Fibroblast of lung (primary cell): ENCODE measurements at regions not wholly inside any gene's neighbourhood (a gene's known extent, or its start where the extent isn't known, plus 50 kb on each side); places are given as distances from the start of the nearest gene placed in this dataset.
A peak's percentile ranks its signal among the peaks of the same experiment; 100 is the strongest.

ENCODE experiments used
- DNase-seq, 2 donors: peaks; one replicate each; pipeline versions ENCODE4 v3.0.0 to v3.0.0-alpha.2; 2010; ENCODE audit warnings: low read depth in 2 of 2
- H2AFZ ChIP-seq: 2 replicates; pipeline ENCODE4 v1.5.1; 2012; ENCODE audit warnings: low read length, control low read depth, inconsistent platforms
- H3K27ac ChIP-seq: 2 replicates; pipeline ENCODE4 v1.5.1; 2011; ENCODE audit warnings: low read length, control low read depth; ENCODE audit not compliant: insufficient read depth
- H3K27me3 ChIP-seq: 2 replicates; pipeline ENCODE4 v1.5.1; 2011; ENCODE audit warnings: mild to moderate bottlenecking, low read length; ENCODE audit not compliant: control insufficient read depth, insufficient read depth
- H3K36me3 ChIP-seq: 2 replicates; pipeline ENCODE4 v1.5.1; 2011; ENCODE audit warnings: low read length; ENCODE audit not compliant: control insufficient read depth, insufficient read depth
- H3K4me1 ChIP-seq: 2 replicates; pipeline ENCODE4 v1.5.1; 2011; ENCODE audit warnings: low read length; ENCODE audit not compliant: control insufficient read depth, insufficient read depth; ENCODE audit errors: extremely low read depth
- H3K4me2 ChIP-seq: 2 replicates; pipeline ENCODE4 v1.5.1; 2011; ENCODE audit warnings: low read length, control low read depth; ENCODE audit not compliant: insufficient read depth; ENCODE audit errors: extremely low read depth
- H3K4me3 ChIP-seq, 4 experiments: fragments of 200-600 bp in 1 of 4; sonication (generic) in 1 of 4; replicated peaks in 1 of 4; 2 replicates each; pipeline ENCODE4 v1.5.1; 2011 to 2016; ENCODE audit warnings: low read length in 4 of 4, low read depth in 3 of 4, mild to moderate bottlenecking in 3 of 4, control low read depth in 2 of 4, inconsistent platforms in 1 of 4, mixed read lengths in 1 of 4; ENCODE audit not compliant: insufficient read depth in 1 of 4; ENCODE audit errors: control extremely low read depth in 1 of 4
- H3K79me2 ChIP-seq: 2 replicates; pipeline ENCODE4 v1.5.1; 2012; ENCODE audit warnings: mild to moderate bottlenecking, low read length, inconsistent platforms; ENCODE audit not compliant: control insufficient read depth, insufficient read depth
- H3K9ac ChIP-seq: 2 replicates; pipeline ENCODE4 v1.5.1; 2011; ENCODE audit warnings: mild to moderate bottlenecking, low read length, control low read depth; ENCODE audit not compliant: insufficient read depth
- H3K9me3 ChIP-seq: 2 replicates; pipeline ENCODE4 v1.5.1; 2012; ENCODE audit warnings: low read depth, low read length; ENCODE audit not compliant: control insufficient read depth, insufficient read depth
- H4K20me1 ChIP-seq: 2 replicates; pipeline ENCODE4 v1.5.1; 2011; ENCODE audit warnings: low read length; ENCODE audit not compliant: control insufficient read depth, insufficient read depth; ENCODE audit errors: extremely low read depth
- EZH2 ChIP-seq: IDR thresholded peaks from 2 replicates; pipeline ENCODE4 v1.5.1; 2012; ENCODE audit warnings: low read length, control low read depth, mild to moderate bottlenecking; ENCODE audit errors: missing control alignments
- TF ChIP-seq, protein P1 (sequence below), 2 donors: IDR thresholded peaks in 1 of 2; conservative IDR thresholded peaks in 1 of 2; 1 replicate in 1 of 2; 2 replicates in 1 of 2; pipeline ENCODE4 v1.5.1; 2011 to 2012; ENCODE audit warnings: low read length in 2 of 2, control low read depth in 1 of 2, inconsistent platforms in 1 of 2, low read depth in 1 of 2, mild to moderate bottlenecking in 1 of 2

DNA sequence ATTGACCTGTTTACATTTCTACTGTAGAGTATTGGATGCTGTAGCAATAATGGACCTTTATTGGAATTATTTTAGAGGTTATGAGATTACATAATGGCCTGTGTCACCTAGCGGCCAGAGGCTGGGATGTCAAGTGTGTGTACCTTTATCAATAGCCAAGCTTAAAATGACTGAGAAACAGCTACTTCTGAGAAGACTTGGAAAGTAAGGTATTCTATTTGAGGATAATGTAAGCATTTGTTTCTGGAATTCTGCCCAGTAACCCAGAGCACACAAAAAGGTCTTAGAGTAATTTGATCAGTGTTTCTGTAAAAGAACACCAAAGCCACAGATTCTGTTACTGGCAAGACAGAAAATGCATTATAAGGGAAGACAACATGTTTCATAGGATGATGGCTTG, 116.8 kb downstream of the MACIR start:
- DNase-seq, result peak; percentile 82 to 86
- H2AFZ ChIP-seq, result no peak overlapping the region

DNA sequence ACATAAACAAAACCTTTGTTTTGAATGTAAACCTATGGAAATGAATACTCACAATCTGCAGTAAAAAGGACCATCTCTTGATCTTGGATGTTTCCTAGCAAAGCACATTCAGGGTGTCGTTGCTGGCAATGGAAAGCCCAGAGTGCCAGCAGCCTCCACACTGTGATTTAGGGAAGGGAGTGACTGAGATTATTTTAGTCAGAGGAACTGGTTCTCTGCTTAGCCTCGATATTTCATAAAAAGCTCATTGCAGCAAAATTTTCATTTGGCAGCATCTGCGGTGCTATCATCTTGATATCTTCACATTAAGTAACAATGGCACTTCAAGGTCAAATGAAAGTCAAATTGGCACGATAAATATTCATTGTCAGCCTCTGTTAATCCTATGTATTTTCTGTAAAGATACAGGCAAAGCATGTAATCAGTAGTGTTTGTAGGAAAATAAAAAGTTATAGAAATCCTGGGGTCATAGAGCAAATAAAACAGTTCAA, 116.0 kb downstream of the MACIR start:
- H3K9ac ChIP-seq, result no peak overlapping the region
- H3K27ac ChIP-seq, result no peak overlapping the region
- no peak overlapping the region for H3K4me2 ChIP-seq
- no peak overlapping the region for H2AFZ ChIP-seq
- no peaks in the 10 kb centered on the region for H3K4me1 ChIP-seq
- no peak for DNase-seq
- no peaks in the 10 kb centered on the region for H3K36me3 ChIP-seq
- H4K20me1 ChIP-seq, result no peaks in the 10 kb centered on the region
- H3K79me2 ChIP-seq, result no peaks in the 10 kb centered on the region
- no peak overlapping the region for H3K4me3 ChIP-seq
- H3K27me3 ChIP-seq, result no peaks in the 10 kb centered on the region
- no peak for TF ChIP-seq EZH2
- TF ChIP-seq, protein P1, sequence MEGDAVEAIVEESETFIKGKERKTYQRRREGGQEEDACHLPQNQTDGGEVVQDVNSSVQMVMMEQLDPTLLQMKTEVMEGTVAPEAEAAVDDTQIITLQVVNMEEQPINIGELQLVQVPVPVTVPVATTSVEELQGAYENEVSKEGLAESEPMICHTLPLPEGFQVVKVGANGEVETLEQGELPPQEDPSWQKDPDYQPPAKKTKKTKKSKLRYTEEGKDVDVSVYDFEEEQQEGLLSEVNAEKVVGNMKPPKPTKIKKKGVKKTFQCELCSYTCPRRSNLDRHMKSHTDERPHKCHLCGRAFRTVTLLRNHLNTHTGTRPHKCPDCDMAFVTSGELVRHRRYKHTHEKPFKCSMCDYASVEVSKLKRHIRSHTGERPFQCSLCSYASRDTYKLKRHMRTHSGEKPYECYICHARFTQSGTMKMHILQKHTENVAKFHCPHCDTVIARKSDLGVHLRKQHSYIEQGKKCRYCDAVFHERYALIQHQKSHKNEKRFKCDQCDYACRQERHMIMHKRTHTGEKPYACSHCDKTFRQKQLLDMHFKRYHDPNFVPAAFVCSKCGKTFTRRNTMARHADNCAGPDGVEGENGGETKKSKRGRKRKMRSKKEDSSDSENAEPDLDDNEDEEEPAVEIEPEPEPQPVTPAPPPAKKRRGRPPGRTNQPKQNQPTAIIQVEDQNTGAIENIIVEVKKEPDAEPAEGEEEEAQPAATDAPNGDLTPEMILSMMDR (conservative IDR thresholded peaks at IDR 0.05 in 1 of 2, IDR thresholded peaks at IDR 0.05 in 1 of 2; ENCODE audit: low read depth in 1 of 2, low read length in 2 of 2), result no peak
- H3K9me3 ChIP-seq, result no peaks in the 10 kb centered on the region

More for the DNA sequence above, 116.8 kb downstream of the MACIR start:
- no peak overlapping the region for H3K9ac ChIP-seq
- no peak overlapping the region for H3K27ac ChIP-seq
- no peaks in the 10 kb centered on the region for H3K27me3 ChIP-seq
- no peaks in the 10 kb centered on the region for H3K4me1 ChIP-seq
- no peaks in the 10 kb centered on the region for H3K9me3 ChIP-seq
- H3K36me3 ChIP-seq, result no peaks in the 10 kb centered on the region
- TF ChIP-seq, protein P1 (conservative IDR thresholded peaks at IDR 0.05 in 1 of 2, IDR thresholded peaks at IDR 0.05 in 1 of 2; ENCODE audit: low read depth in 1 of 2, low read length in 2 of 2), result no peak
- TF ChIP-seq EZH2, result no peak
- no peaks in the 10 kb centered on the region for H4K20me1 ChIP-seq
- H3K79me2 ChIP-seq, result no peaks in the 10 kb centered on the region
- H3K4me2 ChIP-seq, result no peak overlapping the region
- no peak overlapping the region for H3K4me3 ChIP-seq

DNA sequence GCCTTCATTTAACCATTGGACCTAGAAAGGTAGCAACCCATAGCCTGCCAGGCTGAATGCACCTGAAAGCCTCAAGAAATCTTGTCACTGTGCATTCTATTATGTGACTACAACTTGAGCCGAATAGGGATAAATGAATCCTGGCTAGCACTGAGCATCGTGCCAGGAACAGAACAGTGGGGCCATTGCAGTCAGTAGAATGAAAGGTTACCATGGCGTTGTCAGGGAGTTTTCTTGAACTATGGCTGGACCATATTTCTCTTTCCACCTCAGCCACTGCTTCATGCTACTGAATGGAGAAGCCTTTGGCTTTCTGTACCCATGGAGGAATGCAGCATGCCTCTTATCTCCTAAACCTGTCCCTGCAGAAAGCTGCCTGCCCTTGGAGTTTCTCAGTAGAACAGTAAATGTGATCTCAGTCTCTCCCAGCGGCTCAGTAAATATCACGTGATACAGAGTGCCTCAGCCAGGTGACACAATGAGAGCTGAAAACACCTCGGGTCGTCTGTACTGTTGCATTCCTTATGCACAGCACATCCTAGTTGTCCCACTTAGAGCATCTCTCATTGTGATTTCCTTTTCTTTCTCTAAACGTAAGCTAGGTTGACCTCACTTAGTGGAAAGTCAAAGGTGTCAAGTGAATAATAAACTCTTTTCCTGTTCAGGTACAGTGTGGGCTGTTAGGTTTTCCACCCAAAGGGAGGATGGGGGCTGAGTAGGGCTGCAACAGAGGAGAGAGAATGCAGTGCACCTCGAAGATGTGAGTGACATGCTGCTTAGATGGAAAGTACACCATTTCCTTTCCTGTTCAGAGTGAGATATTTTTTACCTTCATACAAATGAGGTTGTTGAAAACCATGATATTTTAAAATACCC, 115.3 kb downstream of the MACIR start:
- no peak overlapping the region for H2AFZ ChIP-seq
- H3K4me2 ChIP-seq, result no peak overlapping the region
- H3K9me3 ChIP-seq, result no peaks in the 10 kb centered on the region
- no peak overlapping the region for H3K4me3 ChIP-seq
- no peak for TF ChIP-seq EZH2
- TF ChIP-seq, protein P1 (conservative IDR thresholded peaks at IDR 0.05 in 1 of 2, IDR thresholded peaks at IDR 0.05 in 1 of 2; ENCODE audit: low read depth in 1 of 2, low read length in 2 of 2), result no peak
- no peaks in the 10 kb centered on the region for H4K20me1 ChIP-seq
- no peak overlapping the region for H3K9ac ChIP-seq
- no peak for DNase-seq
- no peaks in the 10 kb centered on the region for H3K27me3 ChIP-seq
- H3K36me3 ChIP-seq, result no peaks in the 10 kb centered on the region
- no peaks in the 10 kb centered on the region for H3K4me1 ChIP-seq
- no peaks in the 10 kb centered on the region for H3K79me2 ChIP-seq
- H3K27ac ChIP-seq, result no peak overlapping the region
